NCI-H2081 treated with DMSO at 0.1 percent for 48 hours (cell line): ENCODE measurements at regions not wholly inside any gene's neighbourhood (a gene's known extent, or its start where the extent isn't known, plus 50 kb on each side); places are given as distances from the start of the nearest gene placed in this dataset.

ENCODE experiments used
- DNase-seq: peaks from one replicate; lab custom pipeline; 2025; lab: John Stamatoyannopoulos, UW

GRCh38 chr15:93722165-93722564, 509.2 kb upstream of the MCTP2 start:
- DNase-seq = no peak

- no peak for DNase-seq
These were observed 510.8 kb upstream of the MCTP2 start for GRCh38 chr15:93720607-93721006.

- DNase-seq = no peak
These were observed 511.4 kb upstream of the MCTP2 start for GRCh38 chr15:93719921-93720351.

GRCh38 chr15:93716615-93717231, 514.6 kb upstream of the MCTP2 start:
- DNase-seq = no peak

- no peak for DNase-seq
These were observed 521.7 kb upstream of the MCTP2 start for GRCh38 chr15:93709708-93710107.

- DNase-seq = no peak
These were observed 522.5 kb upstream of the MCTP2 start for GRCh38 chr15:93708724-93709445.

- DNase-seq = no peak
These were observed 523.6 kb upstream of the MCTP2 start for GRCh38 chr15:93707751-93708150.

GRCh38 chr15:93706495-93707292, 524.7 kb upstream of the MCTP2 start:
- DNase-seq = no peak

- DNase-seq = no peak
These were observed 525.5 kb upstream of the MCTP2 start for GRCh38 chr15:93705753-93706455.

- DNase-seq = no peak
These were observed 528.1 kb upstream of the MCTP2 start for GRCh38 chr15:93703092-93703739.

- DNase-seq = no peak
These were observed 531.3 kb upstream of the MCTP2 start for GRCh38 chr15:93700051-93700450.

- DNase-seq = no peak
These were observed 537.3 kb upstream of the MCTP2 start for GRCh38 chr15:93694033-93694432.

GRCh38 chr15:93683651-93684050, 547.7 kb upstream of the MCTP2 start:
- no peak for DNase-seq

- DNase-seq = no peak
These were observed 559.9 kb upstream of the MCTP2 start for GRCh38 chr15:93671387-93671943.

GRCh38 chr15:93670931-93671330, 560.4 kb upstream of the MCTP2 start:
- DNase-seq = no peak

- DNase-seq = no peak
These were observed 567.0 kb upstream of the MCTP2 start for GRCh38 chr15:93664213-93664956.

GRCh38 chr15:93662162-93662885, 569.0 kb upstream of the MCTP2 start:
- DNase-seq = no peak

GRCh38 chr15:93658026-93658816, 569.2 kb upstream of the RGMA start:
- DNase-seq = no peak

- no peak for DNase-seq
These were observed 567.0 kb upstream of the RGMA start for GRCh38 chr15:93656041-93656440.
